Neuron (in vitro differentiated cells): ENCODE measurements at regions not wholly inside any gene's neighbourhood (a gene's known extent, or its start where the extent isn't known, plus 50 kb on each side); places are given as distances from the start of the nearest gene placed in this dataset.
"Not testable (repeated sequence)": the region's sequence is repeated elsewhere in the genome, so short reads cannot be mapped to it uniquely, and the experiment has no call there.

ENCODE experiments used
- H2AFZ ChIP-seq: one replicate; pipeline ENCODE4 v1.6.1; 2013; ENCODE audit warnings: low read depth, mild to moderate bottlenecking, inconsistent platforms, low read length, moderate library complexity
- H3K27me3 ChIP-seq: one replicate; pipeline ENCODE4 v1.6.1; 2013; ENCODE audit warnings: low read length; ENCODE audit not compliant: insufficient read depth
- H3K36me3 ChIP-seq: one replicate; pipeline ENCODE4 v1.6.1; 2013; ENCODE audit warnings: low read length; ENCODE audit not compliant: insufficient read depth
- H3K4me1 ChIP-seq: one replicate; pipeline ENCODE4 v1.6.1; 2013; ENCODE audit warnings: low read length; ENCODE audit not compliant: insufficient read depth
- H3K4me3 ChIP-seq: 2 replicates; pipeline ENCODE4 v1.5.1; 2013; ENCODE audit warnings: mild to moderate bottlenecking, low read length, moderate library complexity
- H3K9me3 ChIP-seq: one replicate; pipeline ENCODE4 v1.6.1; 2013; ENCODE audit warnings: low read length

GRCh38 chr2:166653185-166653813, 159.2 kb upstream of the SCN7A start:
- no peaks in the 10 kb centered on the region for H3K36me3 ChIP-seq
- H3K27me3 ChIP-seq = no peaks in the 10 kb centered on the region
- H3K9me3 ChIP-seq = no peaks in the 10 kb centered on the region
- no peaks in the 10 kb centered on the region for H3K4me1 ChIP-seq
- no peak overlapping the region for H3K4me3 ChIP-seq
- H2AFZ ChIP-seq = no peak overlapping the region

- H3K27me3 ChIP-seq = no peaks in the 10 kb centered on the region
- H3K4me3 ChIP-seq = no peak overlapping the region
- H3K9me3 ChIP-seq = no peaks in the 10 kb centered on the region
- H2AFZ ChIP-seq = no peak overlapping the region
- H3K4me1 ChIP-seq = no peaks in the 10 kb centered on the region
- H3K36me3 ChIP-seq = no peaks in the 10 kb centered on the region
These were observed 157.9 kb upstream of the SCN7A start for GRCh38 chr2:166651991-166652390.

- H2AFZ ChIP-seq = no peak overlapping the region
- no peaks in the 10 kb centered on the region for H3K27me3 ChIP-seq
- no peaks in the 10 kb centered on the region for H3K36me3 ChIP-seq
- H3K4me1 ChIP-seq = no peaks in the 10 kb centered on the region
- no peak overlapping the region for H3K4me3 ChIP-seq
- no peaks in the 10 kb centered on the region for H3K9me3 ChIP-seq
These were observed 157.1 kb upstream of the SCN7A start for GRCh38 chr2:166651080-166651675.

- H2AFZ ChIP-seq = no peak overlapping the region
- H3K27me3 ChIP-seq = no peaks in the 10 kb centered on the region
- no peaks in the 10 kb centered on the region for H3K36me3 ChIP-seq
- no peaks in the 10 kb centered on the region for H3K9me3 ChIP-seq
- no peak overlapping the region for H3K4me3 ChIP-seq
- H3K4me1 ChIP-seq = no peaks in the 10 kb centered on the region
These were observed 153.9 kb upstream of the SCN7A start for GRCh38 chr2:166647935-166648334.

- Histone ChIP-seq H3K9me3 (no peaks in the 10 kb centered on the region), H3K27me3 (no peaks in the 10 kb centered on the region), H3K4me1 (no peaks in the 10 kb centered on the region), H3K36me3 (no peaks in the 10 kb centered on the region), H3K4me3 (no peak overlapping the region), H2AFZ (no peak overlapping the region)
These were observed 149.9 kb upstream of the SCN7A start for GRCh38 chr2:166643980-166644379.

GRCh38 chr2:166641516-166641915, 147.5 kb upstream of the SCN7A start:
- not testable (repeated sequence) for H3K9me3 ChIP-seq, H3K27me3 ChIP-seq, H2AFZ ChIP-seq

GRCh38 chr2:166637051-166637450, 143.0 kb upstream of the SCN7A start:
- H3K4me1 ChIP-seq = no peaks in the 10 kb centered on the region

More at GRCh38 chr2:166641516-166641915, 147.5 kb upstream of the SCN7A start:
- not testable (repeated sequence) for H3K4me3 ChIP-seq, H3K36me3 ChIP-seq, H3K4me1 ChIP-seq

GRCh38 chr2:166634706-166635105, 140.7 kb upstream of the SCN7A start:
- no peaks in the 10 kb centered on the region for H3K36me3 ChIP-seq
- no peaks in the 10 kb centered on the region for H3K4me1 ChIP-seq
- H3K4me3 ChIP-seq = no peak overlapping the region
- no peak overlapping the region for H2AFZ ChIP-seq
- H3K27me3 ChIP-seq = no peaks in the 10 kb centered on the region
- no peaks in the 10 kb centered on the region for H3K9me3 ChIP-seq

More at GRCh38 chr2:166637051-166637450, 143.0 kb upstream of the SCN7A start:
- Histone ChIP-seq H2AFZ (no peak overlapping the region), H3K27me3 (no peaks in the 10 kb centered on the region), H3K36me3 (no peaks in the 10 kb centered on the region), H3K4me3 (no peak overlapping the region), H3K9me3 (no peaks in the 10 kb centered on the region)

- Histone ChIP-seq H3K36me3 (no peaks in the 10 kb centered on the region), H3K4me1 (no peaks in the 10 kb centered on the region), H3K4me3 (no peak overlapping the region), H2AFZ (no peak overlapping the region), H3K27me3 (no peaks in the 10 kb centered on the region), H3K9me3 (no peaks in the 10 kb centered on the region)
These were observed 138.6 kb upstream of the SCN7A start for GRCh38 chr2:166632616-166633015.

GRCh38 chr2:166628478-166629136, 134.6 kb upstream of the SCN7A start:
- Histone ChIP-seq H3K4me3 (no peak overlapping the region), H3K36me3 (no peaks in the 10 kb centered on the region), H2AFZ (no peak overlapping the region), H3K4me1 (no peaks in the 10 kb centered on the region), H3K27me3 (no peaks in the 10 kb centered on the region), H3K9me3 (no peaks in the 10 kb centered on the region)

GRCh38 chr2:166627893-166628292, 133.8 kb upstream of the SCN7A start:
- H3K4me3 ChIP-seq = no peak overlapping the region
- no peak overlapping the region for H2AFZ ChIP-seq
- no peaks in the 10 kb centered on the region for H3K9me3 ChIP-seq
- H3K27me3 ChIP-seq = no peaks in the 10 kb centered on the region
- no peaks in the 10 kb centered on the region for H3K4me1 ChIP-seq
- H3K36me3 ChIP-seq = no peaks in the 10 kb centered on the region

- no peaks in the 10 kb centered on the region for H3K27me3 ChIP-seq
- no peaks in the 10 kb centered on the region for H3K4me1 ChIP-seq
- no peaks in the 10 kb centered on the region for H3K36me3 ChIP-seq
- no peaks in the 10 kb centered on the region for H3K9me3 ChIP-seq
- no peak overlapping the region for H2AFZ ChIP-seq
- H3K4me3 ChIP-seq = no peak overlapping the region
These were observed 131.6 kb upstream of the SCN7A start for GRCh38 chr2:166625670-166626069.

GRCh38 chr2:166614503-166614902, 120.5 kb upstream of the SCN7A start:
- Histone ChIP-seq H3K27me3 (no peaks in the 10 kb centered on the region), H3K4me3 (no peak overlapping the region), H2AFZ (no peak overlapping the region), H3K36me3 (no peaks in the 10 kb centered on the region), H3K9me3 (no peaks in the 10 kb centered on the region), H3K4me1 (no peaks in the 10 kb centered on the region)
